Adrenal gland (tissue), 5 donors: ENCODE measurements at regions not wholly inside any gene's neighbourhood (a gene's known extent, or its start where the extent isn't known, plus 50 kb on each side); places are given as distances from the start of the nearest gene placed in this dataset.

ENCODE experiments used
- CTCF ChIP-seq, 6 experiments: fragments of 450-650 bp in 4 of 6; fragments of 200-600 bp in 2 of 6; sonication (generic) in 1 of 6; IDR thresholded peaks; 1 replicate in 5 of 6; 2 replicates in 1 of 6; pipeline versions ENCODE4 v1.5.1 to v1.8.0; 2016 to 2021; ENCODE audit warnings: antibody characterized with exemption in 6 of 6, mild to moderate bottlenecking in 2 of 6, moderate library complexity in 1 of 6
- POLR2A ChIP-seq, 2 donors: fragments of 450-650 bp; IDR thresholded peaks; one replicate each; pipeline ENCODE4 v1.6.1; 2017; ENCODE audit warnings: antibody characterized with exemption in 2 of 2, mild to moderate bottlenecking in 2 of 2, moderate library complexity in 1 of 2
- donor health status: DM: no; HTN: no; CAD: no.

- TF ChIP-seq CTCF (IDR thresholded peaks at IDR 0.05) (no peak), POLR2A (IDR thresholded peaks at IDR 0.05) (no peak)
Observed at GRCh38 chr4:176548571-176548970, 228.8 kb downstream of the SPCS3 start.
